ENCODE measurements at regions not wholly inside any gene's neighbourhood (a gene's known extent, or its start where the extent isn't known, plus 50 kb on each side); places are given as distances from the start of the nearest gene placed in this dataset.

DNA sequence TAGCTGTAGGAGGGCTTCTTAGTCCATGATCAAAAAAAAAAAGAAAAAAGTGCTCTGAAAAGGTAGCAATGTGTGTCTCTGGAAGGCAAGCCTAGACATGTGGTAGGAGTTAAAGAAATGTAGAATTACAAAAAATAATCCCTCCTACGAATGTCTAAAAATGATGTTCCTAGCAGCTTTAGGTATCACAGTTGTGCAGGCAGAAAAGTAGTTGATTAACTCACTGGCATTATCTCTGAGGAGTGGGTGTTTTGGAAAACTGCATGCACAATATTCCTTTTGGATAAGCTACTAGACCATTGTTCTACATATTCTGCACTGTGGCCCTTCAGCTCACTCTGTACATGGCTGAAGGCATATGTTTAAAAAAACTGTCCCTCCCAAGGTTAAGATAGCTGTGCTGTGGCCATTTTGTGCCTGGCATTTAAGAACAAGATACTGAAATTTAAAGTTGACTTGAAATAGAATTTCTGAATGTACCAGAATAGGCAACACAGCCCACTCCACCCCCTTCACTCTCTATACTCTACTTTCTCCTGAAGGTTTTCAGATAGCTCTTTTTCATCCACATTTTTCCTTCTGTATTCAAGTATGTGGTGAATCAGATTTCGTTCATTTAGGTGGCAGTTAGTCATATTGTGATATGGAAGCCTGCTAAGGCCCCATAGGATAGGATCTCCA, 463.9 kb upstream of the LRRC7 start:
- no peak for TF ChIP-seq CTCF (IDR thresholded peaks at IDR 0.05)

DNA sequence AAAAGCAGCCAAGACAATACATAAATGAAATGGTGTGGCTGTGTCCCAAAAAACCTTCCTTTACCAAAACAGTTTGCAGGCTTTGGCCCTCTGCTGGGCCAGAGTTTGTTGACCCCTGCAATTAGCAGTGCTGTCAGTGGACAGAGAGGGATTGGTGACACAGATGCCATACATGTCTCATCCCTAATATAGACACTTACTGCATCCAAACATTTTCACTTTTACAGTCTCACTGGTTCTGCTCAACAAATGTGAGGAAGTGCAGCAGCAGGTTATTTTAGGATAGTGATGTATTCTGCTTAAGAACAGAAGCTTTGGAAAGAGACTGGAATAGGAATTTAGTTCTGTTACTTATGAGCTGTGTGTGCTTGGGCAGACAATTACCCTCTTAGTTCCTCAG, 462.8 kb upstream of the LRRC7 start:
- no peak for TF ChIP-seq CTCF (IDR thresholded peaks at IDR 0.05)

DNA sequence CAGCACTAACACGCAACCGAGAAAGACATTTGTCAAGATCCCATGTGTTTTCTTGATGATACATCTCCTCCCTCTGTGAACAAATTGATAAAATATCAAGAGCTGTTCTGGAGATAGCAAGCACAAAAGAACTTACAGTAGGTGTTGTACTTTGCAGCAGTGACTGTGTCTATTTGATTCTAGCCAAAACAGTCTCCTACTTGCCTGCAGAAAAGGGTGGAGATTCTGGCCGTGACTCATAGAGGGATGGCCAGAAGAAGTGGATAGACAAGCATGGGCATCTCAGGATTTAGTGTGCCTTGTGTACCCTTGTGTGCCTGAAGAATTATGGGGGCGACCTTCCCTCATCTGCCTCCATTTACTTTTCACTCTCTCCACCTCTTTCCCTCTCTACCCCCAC, 458.4 kb upstream of the LRRC7 start:
- TF ChIP-seq CTCF (IDR thresholded peaks at IDR 0.05), result no peak

- TF ChIP-seq CTCF (IDR thresholded peaks at IDR 0.05), result no peak
Measured at GRCh38 chr1:69110851-69111250, 456.9 kb upstream of the LRRC7 start.

DNA sequence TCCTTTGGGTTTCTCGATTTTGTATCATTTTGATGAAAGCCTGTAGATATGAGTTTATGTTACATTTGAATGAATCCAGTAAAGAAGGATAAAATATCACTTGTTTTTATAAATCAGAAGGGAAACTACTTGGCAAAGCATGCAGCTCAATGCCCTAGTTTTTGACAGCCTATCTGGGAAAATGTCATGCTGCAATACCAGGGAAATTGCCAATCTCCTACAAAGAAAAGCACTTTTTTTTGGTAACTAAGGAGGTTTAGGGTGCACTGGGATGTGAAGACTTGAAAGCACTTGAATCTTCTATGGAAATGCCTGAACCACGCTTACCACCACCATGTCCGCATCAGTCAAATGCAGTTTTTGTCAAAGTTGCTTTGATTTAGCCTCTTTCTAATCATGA, 446.9 kb upstream of the LRRC7 start:
- no peak for TF ChIP-seq CTCF (IDR thresholded peaks at IDR 0.05)

DNA sequence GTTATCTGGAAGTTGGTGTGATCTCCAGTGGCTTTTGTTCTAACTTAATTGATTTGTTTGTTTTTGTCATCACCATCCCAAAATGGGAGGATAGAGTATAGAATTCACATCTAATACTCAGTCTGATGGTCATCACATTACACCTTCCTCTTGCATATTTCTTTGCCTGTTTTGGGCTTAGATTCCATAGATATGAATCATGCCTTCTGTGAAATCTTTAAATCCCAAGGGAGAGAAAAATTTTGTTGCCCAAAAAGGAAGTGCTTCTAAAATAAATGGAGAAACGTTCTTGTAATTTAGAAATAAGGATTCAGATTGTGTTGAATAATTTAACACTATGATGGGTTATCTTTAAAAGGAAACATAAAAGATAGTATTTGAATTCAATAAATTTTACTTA, 446.0 kb upstream of the LRRC7 start:
- no peak for TF ChIP-seq CTCF (IDR thresholded peaks at IDR 0.05)

DNA sequence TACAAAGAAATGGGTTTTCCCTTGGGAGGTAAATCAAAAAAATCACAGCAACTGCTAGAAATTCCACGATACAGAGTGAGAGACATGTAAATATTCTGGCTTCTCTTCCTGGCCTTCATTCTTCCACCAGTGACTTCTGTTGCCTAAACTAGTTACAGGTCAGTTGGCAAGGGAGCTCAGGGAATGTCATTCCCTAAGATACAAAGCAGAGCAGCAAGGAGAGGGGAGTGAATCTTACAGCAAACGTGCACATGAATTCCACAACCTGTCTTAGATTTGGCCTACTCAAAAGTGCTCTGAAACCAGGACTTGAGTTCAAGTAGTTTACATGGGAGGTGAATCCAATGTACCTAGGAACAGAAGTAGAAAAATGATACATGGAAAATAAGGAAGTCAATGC, 445.3 kb upstream of the LRRC7 start:
- TF ChIP-seq CTCF (IDR thresholded peaks at IDR 0.05), result no peak

GRCh38 chr1:69123486-69123885, 444.2 kb upstream of the LRRC7 start:
- TF ChIP-seq CTCF (IDR thresholded peaks at IDR 0.05), result no peak
